AG08396 (cell line): ENCODE measurements at regions not wholly inside any gene's neighbourhood (a gene's known extent, or its start where the extent isn't known, plus 50 kb on each side); places are given as distances from the start of the nearest gene placed in this dataset.
A peak's percentile ranks its signal among the peaks of the same experiment; 100 is the strongest.

Experiments used
- DNase-seq: peaks from one replicate; pipeline ENCODE4 v3.0.0; 2012; ENCODE audit warnings: low spot score, mixed read lengths

- DNase-seq: no peak
These were observed 237.2 kb upstream of the CTBP2 start for GRCh38 chr10:125397608-125398007.

- DNase-seq: no peak
These were observed 236.3 kb upstream of the CTBP2 start for GRCh38 chr10:125396676-125397075.

- DNase-seq: no peak
These were observed 232.2 kb upstream of the CTBP2 start for GRCh38 chr10:125392609-125393008.

GRCh38 chr10:125392154-125392553, 231.8 kb upstream of the CTBP2 start:
- no peak for DNase-seq

GRCh38 chr10:125389648-125390047, 229.3 kb upstream of the CTBP2 start:
- DNase-seq: no peak

- DNase-seq: no peak
These were observed 219.2 kb upstream of the CTBP2 start for GRCh38 chr10:125379592-125379991.

- DNase-seq: no peak
These were observed 217.0 kb upstream of the CTBP2 start for GRCh38 chr10:125377368-125377767.

- DNase-seq: no peak
These were observed 214.8 kb upstream of the CTBP2 start for GRCh38 chr10:125375210-125375609.

- DNase-seq: no peak
These were observed 213.2 kb upstream of the CTBP2 start for GRCh38 chr10:125373546-125373945.

- no peak for DNase-seq
These were observed 210.2 kb upstream of the CTBP2 start for GRCh38 chr10:125370578-125370977.

GRCh38 chr10:125369382-125370326, 209.3 kb upstream of the CTBP2 start:
- DNase-seq: no peak

- no peak for DNase-seq
These were observed 207.8 kb upstream of the CTBP2 start for GRCh38 chr10:125368146-125368545.

- DNase-seq: no peak
These were observed 203.4 kb upstream of the CTBP2 start for GRCh38 chr10:125363791-125364190.

- DNase-seq: no peak
These were observed 202.6 kb upstream of the CTBP2 start for GRCh38 chr10:125362950-125363349.

GRCh38 chr10:125359401-125359800, 199.0 kb upstream of the CTBP2 start:
- DNase-seq: no peak

GRCh38 chr10:125355657-125356056, 195.3 kb upstream of the CTBP2 start:
- DNase-seq: no peak

- DNase-seq: no peak
These were observed 190.2 kb upstream of the CTBP2 start for GRCh38 chr10:125350519-125350918.

- no peak for DNase-seq
These were observed 188.2 kb upstream of the CTBP2 start for GRCh38 chr10:125348536-125348935.

GRCh38 chr10:125344573-125345171, 184.3 kb upstream of the CTBP2 start:
- DNase-seq: no peak

- no peak for DNase-seq
These were observed 183.6 kb upstream of the CTBP2 start for GRCh38 chr10:125343983-125344382.

GRCh38 chr10:125343118-125343925, 183.0 kb upstream of the CTBP2 start:
- peak; percentile 32 for DNase-seq

GRCh38 chr10:125341611-125342010, 181.2 kb upstream of the CTBP2 start:
- DNase-seq: no peak

- DNase-seq: no peak
These were observed 180.5 kb upstream of the CTBP2 start for GRCh38 chr10:125340903-125341302.
